GM23338 (cell line): ENCODE measurements at regions not wholly inside any gene's neighbourhood (a gene's known extent, or its start where the extent isn't known, plus 50 kb on each side); places are given as distances from the start of the nearest gene placed in this dataset.

Source experiments
- ATAC-seq: fragments of 200-7000 bp; cut with Tn5 transposase; 3 replicates; pipeline ENCODE4 v1.9.1; 2020
- DNase-seq: peaks from one replicate; pipeline ENCODE4 v3.0.0-alpha.2; 2015; ENCODE audit warnings: low spot score
- H2AFZ ChIP-seq: fragments of 200-600 bp; sonication (generic); 2 replicates; pipeline ENCODE4 v1.8.0; 2016; ENCODE audit warnings: antibody characterized with exemption, mild to moderate bottlenecking, moderate library complexity
- H3F3A ChIP-seq: fragments of 200-600 bp; sonication (generic); replicated peaks from 2 replicates; pipeline ENCODE4 v1.8.0; 2017; ENCODE audit warnings: antibody characterized with exemption, mixed run types, low read depth
- H3K27ac ChIP-seq: fragments of 200-600 bp; sonication (generic); 2 replicates; pipeline ENCODE4 v1.6.1; 2016; ENCODE audit warnings: low read depth
- H3K27me3 ChIP-seq: fragments of 200-600 bp; sonication (generic); 2 replicates; pipeline ENCODE4 v1.8.0; 2016; ENCODE audit warnings: mild to moderate bottlenecking, mixed run types, moderate library complexity; ENCODE audit not compliant: insufficient read depth
- H3K36me3 ChIP-seq: fragments of 200-600 bp; sonication (generic); 2 replicates; pipeline ENCODE4 v1.8.0; 2016; ENCODE audit warnings: mild to moderate bottlenecking; ENCODE audit not compliant: insufficient read depth
- H3K4me1 ChIP-seq: fragments of 200-600 bp; sonication (generic); 2 replicates; pipeline ENCODE4 v1.8.0; 2016; ENCODE audit warnings: mild to moderate bottlenecking, moderate library complexity; ENCODE audit not compliant: insufficient read depth
- H3K4me2 ChIP-seq: fragments of 200-600 bp; sonication (generic); 2 replicates; pipeline ENCODE4 v1.7.1; 2017; ENCODE audit warnings: mixed run types
- H3K4me3 ChIP-seq: fragments of 200-600 bp; sonication (generic); 2 replicates; pipeline ENCODE4 v1.6.1; 2016; ENCODE audit warnings: mixed run types
- H3K79me2 ChIP-seq: fragments of 200-600 bp; sonication (generic); replicated peaks from 2 replicates; pipeline ENCODE4 v1.8.0; 2017; ENCODE audit warnings: mild to moderate bottlenecking; ENCODE audit not compliant: insufficient read depth
- H3K9me2 ChIP-seq: fragments of 200-600 bp; sonication (generic); 2 replicates; pipeline ENCODE4 v1.8.0; 2017; ENCODE audit not compliant: insufficient read depth
- H4K20me1 ChIP-seq: fragments of 200-600 bp; sonication (generic); replicated peaks from 2 replicates; pipeline ENCODE4 v1.8.0; 2017; ENCODE audit warnings: mild to moderate bottlenecking; ENCODE audit not compliant: insufficient read depth
- H3K27ac Mint-ChIP-seq: 2 replicates; pipeline ENCODE4 v1.8.0; 2020; ENCODE audit warnings: inconsistent platforms, mild to moderate bottlenecking, moderate library complexity, mixed read lengths
- H3K27me3 Mint-ChIP-seq: 3 replicates; pipeline ENCODE4 v1.8.0; 2022; ENCODE audit warnings: low read depth, mild to moderate bottlenecking, moderate library complexity, mixed read lengths, inconsistent platforms; ENCODE audit not compliant: insufficient read depth, poor library complexity
- H3K36me3 Mint-ChIP-seq: 3 replicates; pipeline ENCODE4 v1.8.0; 2021; ENCODE audit warnings: low read depth, mild to moderate bottlenecking, inconsistent platforms, moderate library complexity, mixed read lengths
- H3K4me1 Mint-ChIP-seq: 3 replicates; pipeline ENCODE4 v1.8.0; 2020; ENCODE audit warnings: mild to moderate bottlenecking, inconsistent platforms, mixed read lengths
- H3K4me3 Mint-ChIP-seq: 3 replicates; pipeline ENCODE4 v1.8.0; 2021; ENCODE audit warnings: moderate library complexity, mild to moderate bottlenecking, inconsistent platforms, mixed read lengths
- H3K9me3 Mint-ChIP-seq: 3 replicates; pipeline ENCODE4 v1.8.0; 2020; ENCODE audit warnings: moderate library complexity, mild to moderate bottlenecking, inconsistent platforms, mixed read lengths
- CREB1 ChIP-seq: fragments of 250-450 bp; sonication (Bioruptor Pico); IDR thresholded peaks from 2 replicates; pipeline ENCODE4 v1.5.0; 2020; ENCODE audit warnings: low read depth, mild to moderate bottlenecking, moderate library complexity
- EZH2 ChIP-seq: fragments of 200-600 bp; sonication (generic); IDR thresholded peaks from one replicate; pipeline ENCODE4 v1.8.0; 2017; ENCODE audit warnings: antibody characterized with exemption, mild to moderate bottlenecking, low read depth; ENCODE audit not compliant: unreplicated experiment
- JUNB ChIP-seq: IDR thresholded peaks from one replicate; pipeline ENCODE4 v1.6.1; 2016; ENCODE audit warnings: antibody characterized with exemption; ENCODE audit not compliant: unreplicated experiment
- NANOG ChIP-seq: IDR thresholded peaks from 2 replicates; pipeline ENCODE4 v1.6.1; 2016; ENCODE audit warnings: antibody characterized with exemption, borderline replicate concordance
- POLR2AphosphoS5 ChIP-seq: IDR thresholded peaks from 2 replicates; pipeline ENCODE4 v1.6.1; 2016; ENCODE audit warnings: antibody characterized with exemption, low read depth
- REST ChIP-seq: IDR thresholded peaks from one replicate; pipeline ENCODE4 v1.6.1; 2018; ENCODE audit warnings: antibody characterized with exemption; ENCODE audit not compliant: unreplicated experiment
- STAT1 ChIP-seq: IDR thresholded peaks from one replicate; pipeline ENCODE4 v1.6.1; 2016; ENCODE audit warnings: antibody characterized with exemption; ENCODE audit not compliant: unreplicated experiment
- ZNF331 ChIP-seq: fragments of 250-450 bp; sonication (Bioruptor Pico); IDR thresholded peaks from 2 replicates; pipeline ENCODE4 v1.5.0; 2020; ENCODE audit warnings: low read depth, mild to moderate bottlenecking, moderate library complexity
- TF ChIP-seq, protein P1 (sequence below): fragments of 250-450 bp; sonication (Bioruptor Pico); IDR thresholded peaks from 2 replicates; pipeline ENCODE4 v1.5.0; 2020; ENCODE audit warnings: mild to moderate bottlenecking, moderate library complexity
- TF ChIP-seq, protein P2 (sequence below), 2 experiments: fragments of 200-600 bp in 1 of 2; sonication (generic) in 1 of 2; conservative IDR thresholded peaks; 2 replicates each; pipeline versions ENCODE4 v1.5.1 to v1.6.1; 2016 to 2017; ENCODE audit warnings: antibody characterized with exemption in 2 of 2, low read depth in 2 of 2, mild to moderate bottlenecking in 2 of 2, moderate library complexity in 1 of 2
- TF ChIP-seq, protein P3 (sequence below): IDR thresholded peaks from 2 replicates; pipeline ENCODE4 v1.6.1; 2016; ENCODE audit warnings: antibody characterized with exemption

DNA sequence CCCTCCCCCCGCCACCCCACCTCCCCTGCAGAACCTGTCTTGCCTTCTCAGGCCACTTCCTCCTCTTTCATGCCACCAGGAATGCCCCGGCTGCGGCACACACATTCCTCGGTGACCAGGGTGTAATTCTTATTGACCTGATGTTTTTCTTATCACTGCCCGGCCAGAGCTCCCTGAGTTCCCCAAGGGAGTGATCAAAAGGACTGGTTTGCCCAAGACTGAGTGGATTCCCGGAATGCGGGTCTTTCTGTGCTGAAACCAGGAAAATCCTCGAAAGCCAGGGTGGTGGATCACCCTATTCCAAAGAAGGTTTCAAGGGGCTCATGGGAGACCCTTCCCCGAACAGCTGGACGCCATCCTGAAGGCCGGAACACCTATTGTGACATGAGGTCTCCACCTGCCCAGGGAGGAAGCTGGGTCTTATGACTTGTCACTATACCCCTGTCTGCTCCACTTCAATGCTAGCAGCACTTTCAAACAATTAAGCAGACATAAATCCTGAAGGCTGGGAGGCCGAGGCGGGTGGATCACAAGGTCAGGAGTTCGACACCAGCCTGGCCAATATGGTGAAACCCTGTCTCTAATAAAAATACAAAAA, 53.0 kb upstream of the RPL38 start:
- DNase-seq, result no peak
- no peaks in the 10 kb centered on the region for H3K79me2 ChIP-seq
- no peak for ATAC-seq
- Mint-ChIP-seq H3K9me3 (peaks cover 3% of the 10 kb centered on the region; the same call in 2 of the 3 replicates), H3K4me3 (no peak overlapping the region), H3K27me3 (peaks cover 7% of the 10 kb centered on the region), H3K36me3 (no peaks in the 10 kb centered on the region), H3K27ac (no peak overlapping the region), H3K4me1 (peaks cover 14% of the 10 kb centered on the region)
- TF ChIP-seq NANOG, result no peak
- no peak for TF ChIP-seq EZH2
- no peak for TF ChIP-seq STAT1
- no peak for TF ChIP-seq CREB1 (CRISPR knock-in tag)
- TF ChIP-seq, protein P1, sequence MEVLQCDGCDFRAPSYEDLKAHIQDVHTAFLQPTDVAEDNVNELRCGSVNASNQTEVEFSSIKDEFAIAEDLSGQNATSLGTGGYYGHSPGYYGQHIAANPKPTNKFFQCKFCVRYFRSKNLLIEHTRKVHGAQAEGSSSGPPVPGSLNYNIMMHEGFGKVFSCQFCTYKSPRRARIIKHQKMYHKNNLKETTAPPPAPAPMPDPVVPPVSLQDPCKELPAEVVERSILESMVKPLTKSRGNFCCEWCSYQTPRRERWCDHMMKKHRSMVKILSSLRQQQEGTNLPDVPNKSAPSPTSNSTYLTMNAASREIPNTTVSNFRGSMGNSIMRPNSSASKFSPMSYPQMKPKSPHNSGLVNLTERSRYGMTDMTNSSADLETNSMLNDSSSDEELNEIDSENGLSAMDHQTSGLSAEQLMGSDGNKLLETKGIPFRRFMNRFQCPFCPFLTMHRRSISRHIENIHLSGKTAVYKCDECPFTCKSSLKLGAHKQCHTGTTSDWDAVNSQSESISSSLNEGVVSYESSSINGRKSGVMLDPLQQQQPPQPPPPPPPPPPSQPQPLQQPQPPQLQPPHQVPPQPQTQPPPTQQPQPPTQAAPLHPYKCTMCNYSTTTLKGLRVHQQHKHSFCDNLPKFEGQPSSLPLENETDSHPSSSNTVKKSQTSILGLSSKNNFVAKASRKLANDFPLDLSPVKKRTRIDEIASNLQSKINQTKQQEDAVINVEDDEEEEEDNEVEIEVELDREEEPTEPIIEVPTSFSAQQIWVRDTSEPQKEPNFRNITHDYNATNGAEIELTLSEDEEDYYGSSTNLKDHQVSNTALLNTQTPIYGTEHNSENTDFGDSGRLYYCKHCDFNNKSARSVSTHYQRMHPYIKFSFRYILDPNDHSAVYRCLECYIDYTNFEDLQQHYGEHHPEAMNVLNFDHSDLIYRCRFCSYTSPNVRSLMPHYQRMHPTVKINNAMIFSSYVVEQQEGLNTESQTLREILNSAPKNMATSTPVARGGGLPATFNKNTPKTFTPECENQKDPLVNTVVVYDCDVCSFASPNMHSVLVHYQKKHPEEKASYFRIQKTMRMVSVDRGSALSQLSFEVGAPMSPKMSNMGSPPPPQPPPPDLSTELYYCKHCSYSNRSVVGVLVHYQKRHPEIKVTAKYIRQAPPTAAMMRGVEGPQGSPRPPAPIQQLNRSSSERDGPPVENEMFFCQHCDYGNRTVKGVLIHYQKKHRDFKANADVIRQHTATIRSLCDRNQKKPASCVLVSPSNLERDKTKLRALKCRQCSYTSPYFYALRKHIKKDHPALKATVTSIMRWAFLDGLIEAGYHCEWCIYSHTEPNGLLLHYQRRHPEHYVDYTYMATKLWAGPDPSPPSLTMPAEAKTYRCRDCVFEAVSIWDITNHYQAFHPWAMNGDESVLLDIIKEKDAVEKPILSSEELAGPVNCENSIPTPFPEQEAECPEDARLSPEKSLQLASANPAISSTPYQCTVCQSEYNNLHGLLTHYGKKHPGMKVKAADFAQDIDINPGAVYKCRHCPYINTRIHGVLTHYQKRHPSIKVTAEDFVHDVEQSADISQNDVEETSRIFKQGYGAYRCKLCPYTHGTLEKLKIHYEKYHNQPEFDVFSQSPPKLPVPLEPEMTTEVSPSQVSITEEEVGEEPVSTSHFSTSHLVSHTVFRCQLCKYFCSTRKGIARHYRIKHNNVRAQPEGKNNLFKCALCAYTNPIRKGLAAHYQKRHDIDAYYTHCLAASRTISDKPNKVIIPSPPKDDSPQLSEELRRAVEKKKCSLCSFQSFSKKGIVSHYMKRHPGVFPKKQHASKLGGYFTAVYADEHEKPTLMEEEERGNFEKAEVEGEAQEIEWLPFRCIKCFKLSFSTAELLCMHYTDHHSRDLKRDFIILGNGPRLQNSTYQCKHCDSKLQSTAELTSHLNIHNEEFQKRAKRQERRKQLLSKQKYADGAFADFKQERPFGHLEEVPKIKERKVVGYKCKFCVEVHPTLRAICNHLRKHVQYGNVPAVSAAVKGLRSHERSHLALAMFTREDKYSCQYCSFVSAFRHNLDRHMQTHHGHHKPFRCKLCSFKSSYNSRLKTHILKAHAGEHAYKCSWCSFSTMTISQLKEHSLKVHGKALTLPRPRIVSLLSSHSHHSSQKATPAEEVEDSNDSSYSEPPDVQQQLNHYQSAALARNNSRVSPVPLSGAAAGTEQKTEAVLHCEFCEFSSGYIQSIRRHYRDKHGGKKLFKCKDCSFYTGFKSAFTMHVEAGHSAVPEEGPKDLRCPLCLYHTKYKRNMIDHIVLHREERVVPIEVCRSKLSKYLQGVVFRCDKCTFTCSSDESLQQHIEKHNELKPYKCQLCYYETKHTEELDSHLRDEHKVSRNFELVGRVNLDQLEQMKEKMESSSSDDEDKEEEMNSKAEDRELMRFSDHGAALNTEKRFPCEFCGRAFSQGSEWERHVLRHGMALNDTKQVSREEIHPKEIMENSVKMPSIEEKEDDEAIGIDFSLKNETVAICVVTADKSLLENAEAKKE (CRISPR knock-in tag), result no peak
- no peak for TF ChIP-seq REST
- no peak for TF ChIP-seq JUNB
- TF ChIP-seq ZNF331 (CRISPR knock-in tag), result no peak
- TF ChIP-seq, protein P2, sequence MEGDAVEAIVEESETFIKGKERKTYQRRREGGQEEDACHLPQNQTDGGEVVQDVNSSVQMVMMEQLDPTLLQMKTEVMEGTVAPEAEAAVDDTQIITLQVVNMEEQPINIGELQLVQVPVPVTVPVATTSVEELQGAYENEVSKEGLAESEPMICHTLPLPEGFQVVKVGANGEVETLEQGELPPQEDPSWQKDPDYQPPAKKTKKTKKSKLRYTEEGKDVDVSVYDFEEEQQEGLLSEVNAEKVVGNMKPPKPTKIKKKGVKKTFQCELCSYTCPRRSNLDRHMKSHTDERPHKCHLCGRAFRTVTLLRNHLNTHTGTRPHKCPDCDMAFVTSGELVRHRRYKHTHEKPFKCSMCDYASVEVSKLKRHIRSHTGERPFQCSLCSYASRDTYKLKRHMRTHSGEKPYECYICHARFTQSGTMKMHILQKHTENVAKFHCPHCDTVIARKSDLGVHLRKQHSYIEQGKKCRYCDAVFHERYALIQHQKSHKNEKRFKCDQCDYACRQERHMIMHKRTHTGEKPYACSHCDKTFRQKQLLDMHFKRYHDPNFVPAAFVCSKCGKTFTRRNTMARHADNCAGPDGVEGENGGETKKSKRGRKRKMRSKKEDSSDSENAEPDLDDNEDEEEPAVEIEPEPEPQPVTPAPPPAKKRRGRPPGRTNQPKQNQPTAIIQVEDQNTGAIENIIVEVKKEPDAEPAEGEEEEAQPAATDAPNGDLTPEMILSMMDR (conservative IDR thresholded peaks at IDR 0.05; ENCODE audit: low read depth in 2 of 2), result no peak
- no peak for TF ChIP-seq POLR2AphosphoS5
- TF ChIP-seq, protein P3, sequence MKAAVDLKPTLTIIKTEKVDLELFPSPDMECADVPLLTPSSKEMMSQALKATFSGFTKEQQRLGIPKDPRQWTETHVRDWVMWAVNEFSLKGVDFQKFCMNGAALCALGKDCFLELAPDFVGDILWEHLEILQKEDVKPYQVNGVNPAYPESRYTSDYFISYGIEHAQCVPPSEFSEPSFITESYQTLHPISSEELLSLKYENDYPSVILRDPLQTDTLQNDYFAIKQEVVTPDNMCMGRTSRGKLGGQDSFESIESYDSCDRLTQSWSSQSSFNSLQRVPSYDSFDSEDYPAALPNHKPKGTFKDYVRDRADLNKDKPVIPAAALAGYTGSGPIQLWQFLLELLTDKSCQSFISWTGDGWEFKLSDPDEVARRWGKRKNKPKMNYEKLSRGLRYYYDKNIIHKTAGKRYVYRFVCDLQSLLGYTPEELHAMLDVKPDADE, result no peak
- no peaks in the 10 kb centered on the region for H3K9me2 ChIP-seq
- H3K4me1 ChIP-seq, result peaks cover 8% of the 10 kb centered on the region
- no peaks in the 10 kb centered on the region for H3F3A ChIP-seq
- H3K27ac ChIP-seq, result no peak overlapping the region
- no peak overlapping the region for H2AFZ ChIP-seq
- no peaks in the 10 kb centered on the region for H3K36me3 ChIP-seq
- no peak overlapping the region for H3K4me3 ChIP-seq
- H4K20me1 ChIP-seq, result no peaks in the 10 kb centered on the region
- no peak overlapping the region for H3K4me2 ChIP-seq
- H3K27me3 ChIP-seq, result no peaks in the 10 kb centered on the region
